ENCODE measurements at regions not wholly inside any gene's neighbourhood (a gene's known extent, or its start where the extent isn't known, plus 50 kb on each side); places are given as distances from the start of the nearest gene placed in this dataset.

DNA sequence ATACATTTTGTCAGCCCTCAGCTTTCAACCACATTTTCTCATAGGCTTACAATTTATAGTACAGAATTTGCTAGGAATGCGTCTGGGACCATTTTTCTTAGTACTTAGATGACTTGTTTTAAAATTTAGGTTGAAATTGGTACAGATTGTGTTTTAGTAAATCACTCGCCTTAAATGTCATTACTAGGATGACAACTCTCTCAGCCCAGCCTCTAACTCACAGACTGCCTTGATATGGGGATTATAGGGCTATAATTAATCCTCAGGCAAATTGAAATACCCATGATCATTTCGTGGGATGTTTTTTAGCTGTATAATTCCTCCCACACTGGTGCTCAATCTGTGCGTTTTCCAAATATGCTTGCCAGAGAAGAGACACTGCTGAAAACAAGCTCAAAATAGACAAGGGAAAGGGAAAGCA lies 299.7 kb upstream of the AKR1E2 start (continued):
- TF ChIP-seq ZNF12 (CRISPR knock-in tag; IDR thresholded peaks at IDR 0.05): no peak

GRCh38 chr10:4525103-4525502 lies 300.9 kb upstream of the AKR1E2 start:
- Histone ChIP-seq H3K4me1 (replicated peaks in 1 of 2; ENCODE audit: control insufficient read depth in 2 of 2, insufficient read depth in 2 of 2, low read length in 2 of 2) (no peaks in the 10 kb centered on the region), H3K36me3 (ENCODE audit: control insufficient read depth, insufficient read depth, low read length) (no peaks in the 10 kb centered on the region), H3K4me3 (no peak overlapping the region), H3K9me3 (replicated peaks; ENCODE audit: control insufficient read depth, insufficient read depth, low read depth, low read length) (no peaks in the 10 kb centered on the region), H2AFZ (ENCODE audit: low read depth, low read length) (no peak overlapping the region), H3K79me2 (ENCODE audit: control insufficient read depth, insufficient read depth, low read length) (no peaks in the 10 kb centered on the region), H3K9me1 (ENCODE audit: control insufficient read depth, insufficient read depth, low read length) (no peaks in the 10 kb centered on the region), H3K9ac (ENCODE audit: insufficient read depth in 1 of 2, low read depth in 2 of 2, low read length in 2 of 2) (no peak overlapping the region), H4K20me1 (replicated peaks; ENCODE audit: control insufficient read depth, insufficient read depth, low read length) (no peaks in the 10 kb centered on the region), H3K27ac (ENCODE audit: extremely low read depth, low read depth, low read length) (no peak overlapping the region), H3K4me2 (ENCODE audit: insufficient read depth, low read length) (no peak overlapping the region), H3K27me3 (ENCODE audit: control insufficient read depth in 2 of 2, insufficient read depth in 2 of 2, low read length in 2 of 2) (peaks cover 2% of the 10 kb centered on the region in 2 experiments; a peak in 3 of 5 replicates)
- CTCF ChIA-PET (ENCODE audit: low intra/inter-chr PET ratio): no interaction called here
- WGBS (ENCODE audit: insufficient coverage, low coverage, missing lambda C conversion rate): 0% methylated on average over 1 of the region's 1 CpG
- DNase-seq (ENCODE audit: extremely low read depth in 1 of 4, low spot score in 3 of 4) (no peak), FAIRE-seq (no peak), ATAC-seq (no peak)
- POLR2A ChIA-PET: interaction anchor here (0.6 kb wide), 1 partner anchor 17 kb away, joined by 3 read pairs; no protein-coding TSS in a partner anchor
- TF ChIP-seq ATF1 (CRISPR knock-in tag; IDR thresholded peaks at IDR 0.05) (no peak), ATF1 (tag; IDR thresholded peaks at IDR 0.05) (0 out of 2 replicates have a peak, but pooled peaks have one; percentile 24), ZNF24 (IDR thresholded peaks at IDR 0.05) (no peak), NCOA6 (IDR thresholded peaks at IDR 0.05) (no peak), ZC3H8 (IDR thresholded peaks at IDR 0.05) (no peak)
- no TSS peak for BruUV-seq (replicated peaks)
- intact Hi-C loops (cut with micrococcal nuclease) (no loop called here), in situ Hi-C loops (cut with MboI) (no loop called here)

Measured in K562 (cell line).